SK-N-SH (cell line): ENCODE measurements at regions not wholly inside any gene's neighbourhood (a gene's known extent, or its start where the extent isn't known, plus 50 kb on each side); places are given as distances from the start of the nearest gene placed in this dataset.

Source experiments
- CTCF ChIA-PET: fragments of 300-600, 350-600 bp; formaldehyde crosslinking; extraction: SDS; loops from one replicate; lab custom pipeline; 2021; lab: Yijun Ruan, JAX
- POLR2A ChIA-PET: fragments of 350-600 bp; sonication (Branson Sonifier 250); formaldehyde crosslinking; extraction: SDS; loops from one replicate; lab custom pipeline; 2020; ENCODE audit warnings: antibody characterized with exemption, inconsistent platforms; lab: Yijun Ruan, JAX
- DNase-seq: peaks from one replicate; pipeline ENCODE4 v3.0.0; 2012
- H2AFZ ChIP-seq: fragments of 200-600 bp; sonication (generic); 2 replicates; pipeline ENCODE4 v1.8.1; 2016; ENCODE audit warnings: antibody characterized with exemption, mild to moderate bottlenecking, low read depth
- H3F3A ChIP-seq: fragments of 200-600 bp; sonication (generic); replicated peaks from 2 replicates; pipeline ENCODE3; 2016; ENCODE audit warnings: antibody characterized with exemption, mild to moderate bottlenecking; ENCODE audit not compliant: insufficient read depth
- H3K27ac ChIP-seq, 2 experiments: fragments of 200-500 bp in 1 of 2; fragments of 200-600 bp in 1 of 2; sonication (Bioruptor generic) in 1 of 2; sonication (generic), shearing (Covaris generic) in 1 of 2; 2 replicates each; pipeline versions ENCODE4 v1.5.1 to v1.6.1; 2014 to 2016; ENCODE audit warnings: low read depth in 2 of 2, inconsistent platforms in 1 of 2, low read length in 1 of 2, mild to moderate bottlenecking in 1 of 2, mixed read lengths in 1 of 2
- H3K27me3 ChIP-seq: fragments of 200-600 bp; sonication (generic), shearing (Covaris generic); 2 replicates; pipeline ENCODE4 v1.6.1; 2016; ENCODE audit warnings: mixed run types; ENCODE audit not compliant: insufficient read depth
- H3K36me3 ChIP-seq, 2 experiments: fragments of 200-500 bp in 1 of 2; fragments of 200-600 bp in 1 of 2; sonication (Bioruptor generic) in 1 of 2; sonication (generic) in 1 of 2; replicated peaks in 1 of 2; 2 replicates each; pipeline versions ENCODE3 to v1.5.1; 2014 to 2016; ENCODE audit warnings: low read length in 1 of 2, mild to moderate bottlenecking in 1 of 2; ENCODE audit not compliant: insufficient read depth in 2 of 2, control insufficient read depth in 1 of 2
- H3K4me1 ChIP-seq, 2 experiments: fragments of 200-500 bp in 1 of 2; fragments of 200-600 bp in 1 of 2; sonication (Bioruptor generic) in 1 of 2; sonication (generic), shearing (Covaris generic) in 1 of 2; 2 replicates each; pipeline versions ENCODE4 v1.5.1 to v1.6.1; 2014 to 2016; ENCODE audit warnings: low read depth in 1 of 2, low read length in 1 of 2, mixed run types in 1 of 2; ENCODE audit not compliant: insufficient read depth in 2 of 2, control insufficient read depth in 1 of 2
- H3K4me2 ChIP-seq: fragments of 200-600 bp; sonication (generic), shearing (Covaris generic); 2 replicates; pipeline ENCODE4 v1.6.1; 2017; ENCODE audit warnings: mixed run types
- H3K4me3 ChIP-seq, 2 experiments: fragments of 200-500 bp in 1 of 2; fragments of 200-600 bp in 1 of 2; sonication (Bioruptor generic) in 1 of 2; sonication (generic), shearing (Covaris generic) in 1 of 2; 2 replicates each; pipeline versions ENCODE4 v1.5.1 to v1.8.1; 2014 to 2016; ENCODE audit warnings: low read depth in 2 of 2, inconsistent platforms in 1 of 2, low read length in 1 of 2, mild to moderate bottlenecking in 1 of 2, mixed read lengths in 1 of 2, moderate library complexity in 1 of 2
- H3K79me2 ChIP-seq: fragments of 200-600 bp; sonication (generic); 2 replicates; pipeline ENCODE4 v1.8.1; 2017; ENCODE audit warnings: mild to moderate bottlenecking; ENCODE audit not compliant: insufficient read depth
- H3K9ac ChIP-seq: fragments of 200-600 bp; sonication (generic); 2 replicates; pipeline ENCODE4 v1.6.1; 2017; ENCODE audit warnings: mixed run types
- H3K9me2 ChIP-seq: fragments of 200-600 bp; sonication (generic); 2 replicates; pipeline ENCODE4 v1.6.1; 2017; ENCODE audit warnings: mixed run types
- H3K9me3 ChIP-seq: fragments of 200-600 bp; sonication (generic); 2 replicates; pipeline ENCODE4 v1.6.1; 2017; ENCODE audit warnings: mixed run types, mild to moderate bottlenecking, moderate library complexity
- H4K20me1 ChIP-seq: fragments of 200-600 bp; sonication (generic); 2 replicates; pipeline ENCODE4 v1.6.1; 2017; ENCODE audit warnings: mild to moderate bottlenecking, mixed run types; ENCODE audit not compliant: insufficient read depth
- CHD2 ChIP-seq: fragments of 150-350 bp; IDR thresholded peaks from 2 replicates; pipeline ENCODE4 v1.6.1; 2018; ENCODE audit warnings: low read length; ENCODE audit not compliant: partially characterized antibody
- EP300 ChIP-seq, 2 experiments: IDR thresholded peaks; 2 replicates each; pipeline versions ENCODE4 v1.4.0 to v1.6.1; 2012; ENCODE audit warnings: borderline replicate concordance in 1 of 2, low read depth in 1 of 2, low read length in 1 of 2
- FOSL2 ChIP-seq: IDR thresholded peaks from 2 replicates; pipeline ENCODE4 v1.4.0; 2012; ENCODE audit warnings: low read depth, mild to moderate bottlenecking, moderate library complexity, borderline replicate concordance
- FOXM1 ChIP-seq: IDR thresholded peaks from 2 replicates; pipeline ENCODE4 v1.4.0; 2012; ENCODE audit warnings: low read depth, mild to moderate bottlenecking
- GABPA ChIP-seq: IDR thresholded peaks from 2 replicates; pipeline ENCODE4 v1.4.0; 2012; ENCODE audit warnings: low read depth, mild to moderate bottlenecking
- GATA2 ChIP-seq: sonication (generic); formaldehyde crosslinking; IDR thresholded peaks from 2 replicates; pipeline ENCODE4 v1.5.0; 2020; ENCODE audit warnings: mild to moderate bottlenecking, missing genetic modification reagents
- JUND ChIP-seq: IDR thresholded peaks from 2 replicates; pipeline ENCODE4 v1.4.0; 2012
- NRF1 ChIP-seq: IDR thresholded peaks from 2 replicates; pipeline ENCODE4 v1.6.1; 2012; ENCODE audit warnings: low read depth, mild to moderate bottlenecking, low read length
- RCOR1 ChIP-seq: fragments of 150-350 bp; IDR thresholded peaks from 2 replicates; pipeline ENCODE4 v1.6.1; 2017; ENCODE audit warnings: antibody characterized with exemption, low read length
- RFX5 ChIP-seq: IDR thresholded peaks from 2 replicates; pipeline ENCODE4 v1.6.1; 2012; ENCODE audit warnings: mild to moderate bottlenecking, improper control_type of control experiment, low read length
- SIN3A ChIP-seq: IDR thresholded peaks from 2 replicates; pipeline ENCODE4 v1.6.1; 2012; ENCODE audit warnings: low read depth, mild to moderate bottlenecking, low read length, moderate library complexity, borderline replicate concordance
- SMC3 ChIP-seq: IDR thresholded peaks from 2 replicates; pipeline ENCODE4 v1.6.1; 2012; ENCODE audit warnings: low read depth, low read length, improper control_type of control experiment
- TAF1 ChIP-seq: IDR thresholded peaks from 2 replicates; pipeline ENCODE4 v1.6.1; 2012; ENCODE audit warnings: low read depth, mild to moderate bottlenecking, low read length, moderate library complexity, borderline replicate concordance
- TCF12 ChIP-seq: IDR thresholded peaks from 2 replicates; pipeline ENCODE4 v1.4.0; 2012
- YY1 ChIP-seq: IDR thresholded peaks from 2 replicates; pipeline ENCODE4 v1.4.0; 2012; ENCODE audit warnings: low read depth, mild to moderate bottlenecking
- WGBS: methylation state at CpG from one replicate; pipeline ENCODE4 v1.1.6; 2017; ENCODE audit warnings: low lambda C conversion rate; 5-methylcytosine and 5-hydroxymethylcytosine counted together
- TF ChIP-seq, protein P1 (sequence below): IDR thresholded peaks from 2 replicates; pipeline ENCODE4 v1.4.0; 2012; ENCODE audit warnings: low read depth, borderline replicate concordance
- TF ChIP-seq, protein P2 (sequence below): IDR thresholded peaks from 2 replicates; pipeline ENCODE4 v1.4.0; 2012; ENCODE audit warnings: low read depth, borderline replicate concordance
- TF ChIP-seq, protein P3 (sequence below): fragments of 150-350 bp; IDR thresholded peaks from 2 replicates; pipeline ENCODE4 v1.6.1; 2016; ENCODE audit warnings: mild to moderate bottlenecking, low read depth, low read length
- TF ChIP-seq, protein P4 (sequence below): IDR thresholded peaks from 2 replicates; pipeline ENCODE4; 2012

DNA sequence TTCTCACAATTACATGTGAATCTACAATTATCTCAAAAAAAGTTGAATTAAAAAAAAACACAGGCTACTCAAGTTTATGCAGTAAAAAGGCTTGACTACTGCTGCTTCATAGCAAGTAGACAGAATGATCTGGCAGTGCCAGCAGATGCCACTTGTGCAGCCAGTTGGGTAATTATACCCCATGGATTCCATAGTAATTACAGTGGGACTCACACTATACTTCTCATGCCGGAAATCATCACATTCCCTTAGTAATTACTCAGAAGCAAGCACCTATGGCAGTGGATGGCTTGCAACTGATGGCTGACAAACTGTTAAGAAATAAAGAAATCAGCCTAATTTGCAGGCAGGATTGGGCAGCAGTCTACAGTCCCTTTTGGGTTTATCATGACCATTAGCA lies 463.2 kb upstream of the KLF4 start:
- 0% methylated on average over 1 of the region's 1 CpG for WGBS
- POLR2A ChIA-PET, result no interaction called here
- no peaks in the 10 kb centered on the region for H3K4me1 ChIP-seq

DNA sequence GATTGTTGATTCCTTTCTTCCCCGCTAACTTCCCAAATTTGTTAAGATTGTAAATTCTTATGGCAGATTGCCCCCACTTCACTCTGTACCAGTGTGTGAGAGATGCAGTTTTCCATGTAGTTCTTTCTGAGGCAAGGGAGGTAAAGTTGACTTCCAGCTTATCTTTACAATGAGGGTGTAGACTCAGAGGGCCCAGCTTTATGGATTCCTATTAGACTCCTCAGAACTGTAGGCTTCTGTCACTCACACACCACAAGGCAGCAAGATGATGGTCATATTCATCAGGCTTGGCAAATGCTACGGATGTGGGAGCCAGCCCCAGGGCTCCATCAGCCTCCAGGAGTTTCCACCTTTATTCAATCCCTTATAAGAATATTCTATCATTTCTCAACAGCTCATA lies 461.9 kb upstream of the KLF4 start:
- no peaks in the 10 kb centered on the region for H3K4me1 ChIP-seq
- H3K27me3 ChIP-seq, result no peaks in the 10 kb centered on the region
- H3K36me3 ChIP-seq, result no peaks in the 10 kb centered on the region
- H2AFZ ChIP-seq, result no peak overlapping the region
- H3K9me2 ChIP-seq, result no peaks in the 10 kb centered on the region
- no peak overlapping the region for H3K27ac ChIP-seq
- no peaks in the 10 kb centered on the region for H3K79me2 ChIP-seq
- CTCF ChIA-PET, result no interaction called here
- no peak overlapping the region for H3K9ac ChIP-seq
- POLR2A ChIA-PET, result no interaction called here
- H3K4me3 ChIP-seq, result no peak overlapping the region
- DNase-seq, result no peak
- H3K4me2 ChIP-seq, result no peak overlapping the region
- H3F3A ChIP-seq, result no peaks in the 10 kb centered on the region
- TF ChIP-seq, protein P1, sequence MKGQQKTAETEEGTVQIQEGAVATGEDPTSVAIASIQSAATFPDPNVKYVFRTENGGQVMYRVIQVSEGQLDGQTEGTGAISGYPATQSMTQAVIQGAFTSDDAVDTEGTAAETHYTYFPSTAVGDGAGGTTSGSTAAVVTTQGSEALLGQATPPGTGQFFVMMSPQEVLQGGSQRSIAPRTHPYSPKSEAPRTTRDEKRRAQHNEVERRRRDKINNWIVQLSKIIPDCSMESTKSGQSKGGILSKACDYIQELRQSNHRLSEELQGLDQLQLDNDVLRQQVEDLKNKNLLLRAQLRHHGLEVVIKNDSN, result no peak
- TF ChIP-seq FOXM1, result no peak
- TF ChIP-seq, protein P2, sequence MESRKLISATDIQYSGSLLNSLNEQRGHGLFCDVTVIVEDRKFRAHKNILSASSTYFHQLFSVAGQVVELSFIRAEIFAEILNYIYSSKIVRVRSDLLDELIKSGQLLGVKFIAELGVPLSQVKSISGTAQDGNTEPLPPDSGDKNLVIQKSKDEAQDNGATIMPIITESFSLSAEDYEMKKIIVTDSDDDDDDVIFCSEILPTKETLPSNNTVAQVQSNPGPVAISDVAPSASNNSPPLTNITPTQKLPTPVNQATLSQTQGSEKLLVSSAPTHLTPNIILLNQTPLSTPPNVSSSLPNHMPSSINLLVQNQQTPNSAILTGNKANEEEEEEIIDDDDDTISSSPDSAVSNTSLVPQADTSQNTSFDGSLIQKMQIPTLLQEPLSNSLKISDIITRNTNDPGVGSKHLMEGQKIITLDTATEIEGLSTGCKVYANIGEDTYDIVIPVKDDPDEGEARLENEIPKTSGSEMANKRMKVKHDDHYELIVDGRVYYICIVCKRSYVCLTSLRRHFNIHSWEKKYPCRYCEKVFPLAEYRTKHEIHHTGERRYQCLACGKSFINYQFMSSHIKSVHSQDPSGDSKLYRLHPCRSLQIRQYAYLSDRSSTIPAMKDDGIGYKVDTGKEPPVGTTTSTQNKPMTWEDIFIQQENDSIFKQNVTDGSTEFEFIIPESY, result no peak
- no peak for TF ChIP-seq RFX5
- no peak for TF ChIP-seq YY1
- TF ChIP-seq, protein P3, sequence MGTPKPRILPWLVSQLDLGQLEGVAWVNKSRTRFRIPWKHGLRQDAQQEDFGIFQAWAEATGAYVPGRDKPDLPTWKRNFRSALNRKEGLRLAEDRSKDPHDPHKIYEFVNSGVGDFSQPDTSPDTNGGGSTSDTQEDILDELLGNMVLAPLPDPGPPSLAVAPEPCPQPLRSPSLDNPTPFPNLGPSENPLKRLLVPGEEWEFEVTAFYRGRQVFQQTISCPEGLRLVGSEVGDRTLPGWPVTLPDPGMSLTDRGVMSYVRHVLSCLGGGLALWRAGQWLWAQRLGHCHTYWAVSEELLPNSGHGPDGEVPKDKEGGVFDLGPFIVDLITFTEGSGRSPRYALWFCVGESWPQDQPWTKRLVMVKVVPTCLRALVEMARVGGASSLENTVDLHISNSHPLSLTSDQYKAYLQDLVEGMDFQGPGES, result no peak
- no peak for TF ChIP-seq NRF1
- TF ChIP-seq, protein P4, sequence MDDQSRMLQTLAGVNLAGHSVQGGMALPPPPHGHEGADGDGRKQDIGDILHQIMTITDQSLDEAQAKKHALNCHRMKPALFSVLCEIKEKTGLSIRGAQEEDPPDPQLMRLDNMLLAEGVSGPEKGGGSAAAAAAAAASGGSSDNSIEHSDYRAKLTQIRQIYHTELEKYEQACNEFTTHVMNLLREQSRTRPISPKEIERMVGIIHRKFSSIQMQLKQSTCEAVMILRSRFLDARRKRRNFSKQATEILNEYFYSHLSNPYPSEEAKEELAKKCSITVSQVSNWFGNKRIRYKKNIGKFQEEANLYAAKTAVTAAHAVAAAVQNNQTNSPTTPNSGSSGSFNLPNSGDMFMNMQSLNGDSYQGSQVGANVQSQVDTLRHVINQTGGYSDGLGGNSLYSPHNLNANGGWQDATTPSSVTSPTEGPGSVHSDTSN, result no peak
- TF ChIP-seq GABPA, result no peak
- TF ChIP-seq CHD2, result no peak
- no peak for TF ChIP-seq RCOR1
- TF ChIP-seq GATA2 (CRISPR knock-in tag), result no peak
- TF ChIP-seq SMC3, result no peak
- TF ChIP-seq EP300 (IDR thresholded peaks at IDR 0.05; ENCODE audit: borderline replicate concordance in 1 of 2, low read depth in 1 of 2, low read length in 1 of 2), result no peak
- no peaks in the 10 kb centered on the region for H3K9me3 ChIP-seq
- WGBS, result 12% methylated on average over 2 of the region's 2 CpGs
- H4K20me1 ChIP-seq, result no peaks in the 10 kb centered on the region

More for the DNA sequence above, 463.2 kb upstream of the KLF4 start:
- CTCF ChIA-PET, result no interaction called here
- H3K9me2 ChIP-seq, result no peaks in the 10 kb centered on the region
- no peaks in the 10 kb centered on the region for H3K9me3 ChIP-seq
- no peak overlapping the region for H2AFZ ChIP-seq
- no peaks in the 10 kb centered on the region; the same call in 1 of the 2 replicates for H3K27me3 ChIP-seq
- no peaks in the 10 kb centered on the region for H3F3A ChIP-seq
- H4K20me1 ChIP-seq, result no peaks in the 10 kb centered on the region
- no peak for TF ChIP-seq NRF1
- TF ChIP-seq TCF12, result no peak
- no peak for TF ChIP-seq TAF1
- TF ChIP-seq SIN3A, result no peak
- no peak for TF ChIP-seq FOXM1
- no peak for TF ChIP-seq FOSL2
- no peak for TF ChIP-seq JUND
- TF ChIP-seq SMC3, result no peak
- TF ChIP-seq, protein P1, result no peak
- TF ChIP-seq CHD2, result no peak
- TF ChIP-seq, protein P3, result no peak
- TF ChIP-seq RFX5, result no peak
- H3K36me3 ChIP-seq, result no peaks in the 10 kb centered on the region
- DNase-seq, result no peak
- no peak overlapping the region for H3K4me2 ChIP-seq
- no peak overlapping the region for H3K27ac ChIP-seq
- no peak overlapping the region for H3K9ac ChIP-seq
- no peaks in the 10 kb centered on the region for H3K79me2 ChIP-seq
- H3K4me3 ChIP-seq, result no peak overlapping the region
